OCI-LY1 (cell line): ENCODE measurements at regions not wholly inside any gene's neighbourhood (a gene's known extent, or its start where the extent isn't known, plus 50 kb on each side); places are given as distances from the start of the nearest gene placed in this dataset.

Source experiments
- H2AFZ ChIP-seq: fragments of 200-600 bp; sonication (generic), shearing (Covaris generic); 2 replicates; pipeline ENCODE4 v1.6.0; 2014; ENCODE audit warnings: antibody characterized with exemption, mild to moderate bottlenecking, low read length
- H3F3A ChIP-seq: fragments of 200-600 bp; sonication (generic), shearing (Covaris generic); 2 replicates; pipeline ENCODE4 v1.6.0; 2014; ENCODE audit warnings: mild to moderate bottlenecking, antibody characterized with exemption, low read length, moderate library complexity; ENCODE audit not compliant: insufficient read depth
- H3K27ac ChIP-seq: fragments of 200-600 bp; sonication (generic); 2 replicates; pipeline ENCODE4 v1.5.1; 2014; ENCODE audit warnings: low read length, mixed run types, mild to moderate bottlenecking, low read depth; ENCODE audit not compliant: poor library complexity, severe bottlenecking
- H3K27me3 ChIP-seq: fragments of 200-600 bp; sonication (generic); 2 replicates; pipeline ENCODE4 v1.6.0; 2014; ENCODE audit warnings: antibody characterized with exemption, mild to moderate bottlenecking, low read length, moderate library complexity; ENCODE audit not compliant: insufficient read depth
- H3K36me3 ChIP-seq: fragments of 200-600 bp; sonication (generic); 2 replicates; pipeline ENCODE4 v1.6.1; 2014; ENCODE audit warnings: mild to moderate bottlenecking, antibody characterized with exemption, low read length, moderate library complexity, mixed read lengths; ENCODE audit not compliant: insufficient read depth
- H3K4me1 ChIP-seq: fragments of 200-600 bp; sonication (generic); 2 replicates; pipeline ENCODE4 v1.5.1; 2014; ENCODE audit warnings: mild to moderate bottlenecking, low read length, moderate library complexity; ENCODE audit not compliant: insufficient read depth, severe bottlenecking
- H3K4me2 ChIP-seq: fragments of 200-600 bp; sonication (generic), shearing (Covaris generic); 2 replicates; pipeline ENCODE4 v1.6.1; 2014; ENCODE audit warnings: low read length
- H3K4me3 ChIP-seq: fragments of 200-600 bp; sonication (generic); 2 replicates; pipeline ENCODE4 v1.5.1; 2014; ENCODE audit warnings: low read length, low read depth, mild to moderate bottlenecking, mixed read lengths; ENCODE audit not compliant: poor library complexity, severe bottlenecking
- H3K79me2 ChIP-seq: fragments of 200-600 bp; shearing (Covaris generic); 2 replicates; pipeline ENCODE4 v1.6.1; 2016; ENCODE audit warnings: mixed run types, low read length, mixed read lengths; ENCODE audit not compliant: insufficient read depth
- H3K9ac ChIP-seq: fragments of 200-600 bp; sonication (generic), shearing (Covaris generic); 2 replicates; pipeline ENCODE4 v1.6.1; 2014; ENCODE audit warnings: mild to moderate bottlenecking, low read length, mixed read lengths
- H3K9me2 ChIP-seq: fragments of 200-600 bp; sonication (generic), shearing (Covaris generic); 2 replicates; pipeline ENCODE4 v1.6.1; 2014; ENCODE audit warnings: low read depth, mild to moderate bottlenecking, low read length, mixed read lengths
- H3K9me3 ChIP-seq: fragments of 200-600 bp; shearing (Covaris generic); 2 replicates; pipeline ENCODE4 v1.6.1; 2014; ENCODE audit warnings: low read length, mixed read lengths
- H4K20me1 ChIP-seq: fragments of 200-600 bp; sonication (generic), shearing (Covaris generic); 2 replicates; pipeline ENCODE4 v1.6.0; 2016; ENCODE audit warnings: mild to moderate bottlenecking, low read length; ENCODE audit not compliant: insufficient read depth
- CTCF ChIP-seq: fragments of 200-600 bp; sonication (generic), shearing (Covaris generic); IDR thresholded peaks from 2 replicates; pipeline ENCODE4 v1.5.1; 2017; ENCODE audit warnings: mild to moderate bottlenecking, antibody characterized with exemption, low read length, moderate library complexity, mixed read lengths
- EZH2 ChIP-seq: fragments of 200-600 bp; sonication (generic), shearing (Covaris generic); IDR thresholded peaks from 2 replicates; pipeline ENCODE4 v1.8.0; 2017; ENCODE audit warnings: borderline replicate concordance, mixed run types, mild to moderate bottlenecking, antibody characterized with exemption, low read length, moderate library complexity, mixed read lengths

- H3K36me3 ChIP-seq, result no peaks in the 10 kb centered on the region
- H3K79me2 ChIP-seq, result no peaks in the 10 kb centered on the region
- no peaks in the 10 kb centered on the region for H3F3A ChIP-seq
- H3K4me1 ChIP-seq, result no peaks in the 10 kb centered on the region
- no peak overlapping the region for H2AFZ ChIP-seq
- H4K20me1 ChIP-seq, result no peaks in the 10 kb centered on the region
- H3K27me3 ChIP-seq, result no peaks in the 10 kb centered on the region
- H3K4me3 ChIP-seq, result no peak overlapping the region
- TF ChIP-seq CTCF, result no peak
- H3K9me2 ChIP-seq, result no peaks in the 10 kb centered on the region
- H3K9me3 ChIP-seq, result no peaks in the 10 kb centered on the region
- no peak overlapping the region for H3K27ac ChIP-seq
- H3K9ac ChIP-seq, result no peak overlapping the region
- no peak overlapping the region for H3K4me2 ChIP-seq
Measured at GRCh38 chr4:158999166-158999682, 103.7 kb upstream of the RAPGEF2 start.

- Histone ChIP-seq H2AFZ (no peak overlapping the region), H4K20me1 (no peaks in the 10 kb centered on the region), H3K27ac (no peak overlapping the region), H3K9me3 (no peaks in the 10 kb centered on the region), H3K36me3 (no peaks in the 10 kb centered on the region), H3K9ac (no peak overlapping the region), H3K27me3 (no peaks in the 10 kb centered on the region), H3F3A (no peaks in the 10 kb centered on the region), H3K4me1 (no peaks in the 10 kb centered on the region), H3K9me2 (no peaks in the 10 kb centered on the region), H3K4me2 (no peak overlapping the region), H3K79me2 (no peaks in the 10 kb centered on the region), H3K4me3 (no peak overlapping the region)
- TF ChIP-seq EZH2, result no peak
- TF ChIP-seq CTCF, result no peak
Measured at GRCh38 chr4:158999849-159000248, 103.0 kb upstream of the RAPGEF2 start.

GRCh38 chr4:159002950-159003349, 99.9 kb upstream of the RAPGEF2 start:
- Histone ChIP-seq H3K27ac (no peak overlapping the region), H3K4me2 (no peak overlapping the region), H3K79me2 (no peaks in the 10 kb centered on the region), H3K9me3 (no peaks in the 10 kb centered on the region), H4K20me1 (no peaks in the 10 kb centered on the region), H3K27me3 (no peaks in the 10 kb centered on the region), H3K36me3 (no peaks in the 10 kb centered on the region), H3K9ac (no peak overlapping the region), H3K9me2 (no peaks in the 10 kb centered on the region), H2AFZ (no peak overlapping the region), H3F3A (no peaks in the 10 kb centered on the region), H3K4me1 (no peaks in the 10 kb centered on the region), H3K4me3 (no peak overlapping the region)
- TF ChIP-seq CTCF, result no peak
- TF ChIP-seq EZH2, result no peak
